MM.1S (cell line): ENCODE measurements at regions not wholly inside any gene's neighbourhood (a gene's known extent, or its start where the extent isn't known, plus 50 kb on each side); places are given as distances from the start of the nearest gene placed in this dataset.

Experiments used
- CTCF ChIP-seq: fragments of 300-600 bp; sonication (generic); IDR thresholded peaks from 2 replicates; pipeline ENCODE4 v1.5.1; 2016; ENCODE audit warnings: antibody characterized with exemption, low read length, mixed read lengths
- EZH2 ChIP-seq: fragments of 300-600 bp; sonication (generic); optimal IDR thresholded peaks from 2 replicates; pipeline ENCODE3; 2017; ENCODE audit warnings: low read depth, mild to moderate bottlenecking, antibody characterized with exemption, low read length, mixed read lengths
- EZH2phosphoT487 ChIP-seq: fragments of 300-600 bp; sonication (generic); IDR thresholded peaks from 2 replicates; pipeline ENCODE4 v1.6.1; 2018; ENCODE audit warnings: antibody characterized with exemption, low read length

- no peak for TF ChIP-seq CTCF
- TF ChIP-seq EZH2phosphoT487, result no peak
- TF ChIP-seq EZH2, result no peak
These were observed 583.2 kb downstream of the GATA3 start for GRCh38 chr10:8637640-8638039.
